Fibroblast of skin of left quadriceps (primary cell): ENCODE measurements at regions not wholly inside any gene's neighbourhood (a gene's known extent, or its start where the extent isn't known, plus 50 kb on each side); places are given as distances from the start of the nearest gene placed in this dataset.

Source experiments
- DNase-seq, 2 experiments: peaks; one replicate each; pipeline ENCODE4 v3.0.0-alpha.2; 2013; ENCODE audit warnings: low read depth in 2 of 2

DNA sequence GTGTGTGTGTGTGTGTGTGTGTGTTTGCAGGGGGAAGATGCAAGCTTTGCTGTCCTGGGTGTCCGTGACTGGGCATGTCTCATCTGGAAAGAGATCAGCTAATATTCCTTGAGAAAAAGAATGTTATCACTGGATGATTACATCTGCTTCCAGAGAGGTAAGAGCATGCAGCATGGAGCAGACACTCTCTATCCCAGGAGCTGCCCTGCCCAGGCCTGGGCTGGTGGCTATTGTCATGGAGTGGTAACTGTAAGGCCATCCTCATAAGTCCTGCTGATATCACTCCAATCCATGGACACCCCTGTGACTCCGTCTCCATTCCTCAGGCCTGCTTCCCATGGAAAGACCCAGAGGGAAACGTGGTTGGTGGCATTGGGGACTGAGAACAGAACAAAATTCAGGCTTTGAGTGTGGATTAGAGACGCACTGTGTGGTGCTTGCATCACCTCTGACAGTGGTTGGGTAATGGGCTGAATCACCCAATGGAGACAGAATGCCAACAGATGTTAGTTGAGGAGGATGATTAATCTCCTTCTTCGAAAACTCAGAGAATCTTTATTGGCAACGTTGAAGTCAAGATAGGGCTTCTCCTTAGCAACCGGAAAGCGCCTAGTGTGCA is 52.0 kb upstream of the KCNIP1 start:
- DNase-seq = peak; percentile 40 to 46

DNA sequence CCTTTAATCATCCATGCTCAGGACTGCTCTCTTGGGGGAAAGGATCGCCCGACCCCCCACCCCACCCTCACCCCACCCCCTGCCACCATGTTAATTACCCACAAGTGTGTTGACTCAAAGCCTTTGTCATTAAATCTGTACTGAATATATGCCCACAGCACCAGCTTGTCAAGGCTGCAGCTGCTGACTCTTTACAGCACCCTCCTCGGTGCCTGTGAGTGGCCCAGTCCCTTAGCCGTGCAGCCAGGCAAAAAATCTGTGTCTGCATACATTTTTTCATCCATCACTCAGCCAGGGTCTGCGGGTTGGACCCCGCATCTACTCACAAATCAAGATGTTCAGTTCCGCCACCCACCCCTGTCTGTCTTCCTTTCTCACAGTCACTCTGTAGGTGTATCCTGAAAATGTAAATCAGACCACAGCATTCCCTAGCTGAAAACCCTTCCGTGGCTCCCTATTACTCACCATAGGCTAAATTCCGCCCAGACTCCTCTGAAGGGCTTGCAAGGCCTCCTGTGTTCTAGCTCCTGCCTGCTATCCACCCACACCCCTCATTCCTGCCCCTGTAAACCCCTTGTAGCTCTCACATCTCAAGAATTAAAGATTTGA is 53.7 kb upstream of the KCNIP1 start:
- no peak for DNase-seq

DNA sequence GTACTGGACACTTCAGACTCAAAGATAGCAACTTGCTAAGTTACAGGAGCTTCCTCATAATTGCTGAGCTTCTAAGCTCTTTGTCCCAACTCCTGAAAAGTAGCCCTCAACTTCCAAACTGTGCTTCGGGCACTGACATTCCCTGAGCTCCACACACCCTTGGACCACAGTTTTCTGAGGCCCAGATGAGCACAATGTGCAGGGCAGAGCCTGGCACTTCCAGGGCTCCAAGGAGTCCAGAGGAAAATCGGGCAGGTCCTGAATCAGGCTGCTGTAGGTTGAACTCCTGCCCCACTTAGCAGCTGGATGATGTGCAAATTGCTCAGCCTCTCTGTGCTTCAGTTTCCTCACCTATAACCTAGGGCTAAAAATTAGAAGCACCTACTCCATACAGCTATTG is 54.6 kb upstream of the KCNIP1 start:
- DNase-seq = no peak

DNA sequence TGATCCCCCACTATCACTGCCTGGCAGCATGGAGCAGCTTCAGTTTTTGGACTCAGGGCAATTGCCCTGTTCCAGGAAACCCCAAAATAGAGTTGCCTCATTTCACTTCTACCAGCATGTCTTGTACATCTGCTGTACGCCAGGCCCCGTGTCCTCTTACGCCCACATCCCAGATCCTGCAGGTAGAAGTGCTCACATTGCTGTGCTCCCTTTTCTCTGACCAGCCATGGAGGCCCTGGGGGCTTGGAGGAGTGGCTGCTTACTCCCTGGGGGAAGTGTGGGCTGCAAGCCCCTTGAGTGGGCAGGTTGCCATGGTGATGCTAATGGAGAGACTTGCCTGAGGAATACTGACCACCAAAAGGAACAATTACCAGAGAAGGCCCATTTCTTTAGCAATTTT is 55.6 kb upstream of the KCNIP1 start:
- no peak for DNase-seq

DNA sequence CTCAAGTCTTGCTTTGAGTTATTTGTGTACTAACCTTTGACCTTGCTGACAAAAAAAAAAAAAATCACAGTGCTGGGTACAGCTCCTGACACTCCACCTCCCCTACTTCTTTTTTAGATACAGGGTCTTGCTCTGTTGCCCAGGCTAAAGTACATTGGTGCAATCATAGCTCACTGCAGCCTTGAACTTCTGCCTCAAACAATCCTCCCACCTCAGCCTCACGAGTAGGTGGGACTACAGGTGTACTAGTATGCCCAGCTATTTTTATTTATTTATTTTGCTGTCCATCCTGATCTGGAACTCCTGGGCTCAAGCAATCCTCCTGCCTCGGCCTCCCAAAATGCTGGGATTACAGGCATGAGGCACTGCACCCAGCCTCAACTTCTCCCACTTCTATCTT is 57.2 kb upstream of the KCNMB1 start:
- DNase-seq = no peak

DNA sequence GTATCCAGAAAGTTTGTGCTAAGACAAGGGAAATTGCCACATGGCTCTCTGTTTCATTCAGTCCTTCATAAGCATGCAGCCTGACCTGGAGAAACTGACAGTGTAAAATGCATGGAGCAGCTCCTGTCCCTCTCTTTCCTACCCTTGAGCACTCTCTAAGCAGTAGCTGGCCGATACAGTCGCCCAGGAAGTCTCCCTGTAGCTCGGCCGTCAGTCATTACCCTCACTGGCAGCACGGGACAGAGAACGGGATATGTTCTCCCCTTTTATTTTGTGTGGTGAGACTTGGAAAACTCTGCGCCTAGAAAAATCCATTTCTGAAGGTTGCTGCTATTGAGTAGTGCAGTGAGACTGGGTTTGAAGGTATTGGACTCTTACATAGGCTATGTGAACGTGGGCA is 56.8 kb upstream of the KCNMB1 start:
- no peak for DNase-seq

DNA sequence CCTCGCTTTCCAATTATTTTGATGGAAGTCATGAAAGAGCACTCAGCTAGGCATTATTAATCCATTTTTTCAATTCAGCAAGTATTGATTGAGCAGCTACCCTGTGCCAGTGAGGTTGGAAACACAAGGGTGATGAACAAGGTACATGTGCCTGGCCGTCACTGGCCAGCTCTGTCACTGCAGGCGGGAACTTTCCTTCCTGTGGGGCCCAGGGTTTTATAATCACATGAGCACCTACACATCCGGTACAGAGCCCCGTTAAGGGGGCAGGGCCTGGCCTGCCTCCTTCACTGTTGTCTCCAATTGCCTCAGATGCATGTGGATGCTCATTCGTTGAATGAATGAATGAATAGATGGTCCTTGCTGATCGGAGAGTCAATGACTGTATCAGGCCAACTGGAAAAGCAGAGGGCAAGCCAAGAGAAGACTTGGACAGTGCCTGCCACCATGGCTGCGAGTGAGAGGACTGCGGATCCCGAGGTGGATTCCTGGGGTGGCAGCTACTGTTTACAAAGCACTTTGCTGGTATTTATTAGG is 55.9 kb upstream of the KCNMB1 start:
- no peak for DNase-seq

DNA sequence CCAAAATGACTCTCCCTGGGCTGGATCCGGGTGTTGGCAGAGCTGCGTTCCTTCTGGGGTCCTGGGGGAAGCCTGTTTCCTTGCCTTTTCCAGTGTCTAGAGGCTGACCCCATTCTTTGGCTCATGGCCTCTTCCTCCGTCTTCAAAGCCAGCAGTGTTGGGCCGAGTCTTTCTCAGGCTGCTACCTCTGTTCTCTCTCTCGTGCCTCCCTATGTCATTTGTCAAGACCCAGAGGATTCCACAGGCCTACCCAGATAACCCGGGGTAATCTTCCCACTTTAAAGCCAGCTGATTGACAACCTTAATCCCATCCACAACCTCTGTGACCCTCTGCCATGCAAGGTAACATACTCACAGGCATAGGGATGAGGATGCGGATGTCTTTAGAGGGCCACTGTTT is 55.0 kb upstream of the KCNMB1 start:
- no peak for DNase-seq

DNA sequence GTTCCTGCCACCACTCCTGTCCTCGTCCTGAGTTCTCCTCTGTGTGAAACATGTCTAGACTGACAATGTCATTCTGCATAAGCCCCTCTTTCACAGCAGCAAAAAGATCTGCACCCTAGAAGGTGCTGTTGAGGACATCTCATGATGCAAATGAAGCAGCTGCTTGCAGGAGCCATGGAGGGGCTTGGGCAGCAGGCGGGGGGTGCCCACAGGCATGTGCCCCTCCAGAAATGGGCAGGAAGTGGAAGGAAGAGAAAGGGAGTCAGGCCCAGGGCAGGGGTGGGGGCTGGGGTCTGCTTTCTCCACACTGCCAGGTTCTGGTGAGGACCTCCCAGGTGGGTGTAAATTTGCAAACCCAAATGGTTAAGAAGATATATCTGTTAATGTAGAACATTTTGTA is 54.5 kb upstream of the KCNMB1 start:
- no peak for DNase-seq

DNA sequence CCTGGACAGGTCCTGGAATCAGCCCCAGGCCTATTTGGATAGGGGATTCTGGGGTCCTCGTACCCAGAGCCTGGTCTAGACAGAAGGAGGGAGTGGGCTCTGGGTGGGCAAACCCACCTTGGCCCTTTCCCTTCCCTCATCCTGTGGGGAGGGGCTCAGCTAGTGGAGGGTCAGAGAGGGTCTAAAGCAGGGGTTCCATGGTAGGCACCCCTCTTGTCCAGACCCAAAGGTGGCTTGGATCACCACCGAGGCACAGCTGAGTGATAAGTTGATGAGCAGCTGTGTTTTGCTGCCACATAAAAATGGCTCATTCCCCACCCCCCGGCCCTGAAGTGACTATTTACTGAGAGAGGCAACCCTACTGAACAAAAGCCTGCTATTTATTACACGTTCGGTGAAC is 53.8 kb upstream of the KCNMB1 start:
- DNase-seq = no peak

DNA sequence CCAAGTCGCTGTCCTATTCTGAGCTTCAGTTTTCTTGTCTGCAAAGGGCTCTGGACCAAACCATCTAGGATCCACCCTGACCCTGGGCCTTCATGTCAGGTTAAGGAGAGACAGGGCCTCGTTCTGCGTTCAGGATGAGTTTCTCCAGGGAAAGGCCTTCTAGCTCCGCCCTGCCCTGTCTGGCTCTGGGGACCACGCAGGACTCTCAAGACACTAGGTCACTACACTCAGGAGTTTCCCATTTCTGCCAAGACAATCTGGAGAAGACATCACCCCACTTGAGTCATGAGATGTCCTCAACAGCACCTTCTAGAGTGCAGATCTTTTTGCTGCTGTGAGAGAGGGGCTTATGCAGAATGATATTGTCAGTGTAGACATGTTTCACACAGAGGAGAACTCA is 53.2 kb upstream of the KCNMB1 start:
- DNase-seq = no peak

DNA sequence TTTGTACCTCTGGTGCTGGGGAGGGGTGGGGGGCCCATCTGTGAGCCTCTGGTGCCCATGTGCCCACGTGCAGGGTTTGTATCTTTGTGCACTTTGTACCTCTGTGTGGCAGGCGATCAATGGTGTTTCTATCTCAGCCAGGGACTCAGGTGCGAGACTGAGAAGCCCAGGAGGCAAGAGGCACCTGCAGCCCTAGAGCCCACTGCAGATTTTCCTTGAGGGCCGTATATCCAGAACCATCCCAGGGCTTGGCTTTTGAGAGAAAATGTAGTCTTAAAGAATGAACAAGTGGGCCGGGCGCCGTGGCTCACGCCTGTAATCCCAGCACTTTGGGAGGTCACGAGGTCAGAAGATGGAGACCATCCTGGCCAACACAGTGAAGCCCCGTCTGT is 52.2 kb upstream of the KCNMB1 start:
- DNase-seq = no peak

DNA sequence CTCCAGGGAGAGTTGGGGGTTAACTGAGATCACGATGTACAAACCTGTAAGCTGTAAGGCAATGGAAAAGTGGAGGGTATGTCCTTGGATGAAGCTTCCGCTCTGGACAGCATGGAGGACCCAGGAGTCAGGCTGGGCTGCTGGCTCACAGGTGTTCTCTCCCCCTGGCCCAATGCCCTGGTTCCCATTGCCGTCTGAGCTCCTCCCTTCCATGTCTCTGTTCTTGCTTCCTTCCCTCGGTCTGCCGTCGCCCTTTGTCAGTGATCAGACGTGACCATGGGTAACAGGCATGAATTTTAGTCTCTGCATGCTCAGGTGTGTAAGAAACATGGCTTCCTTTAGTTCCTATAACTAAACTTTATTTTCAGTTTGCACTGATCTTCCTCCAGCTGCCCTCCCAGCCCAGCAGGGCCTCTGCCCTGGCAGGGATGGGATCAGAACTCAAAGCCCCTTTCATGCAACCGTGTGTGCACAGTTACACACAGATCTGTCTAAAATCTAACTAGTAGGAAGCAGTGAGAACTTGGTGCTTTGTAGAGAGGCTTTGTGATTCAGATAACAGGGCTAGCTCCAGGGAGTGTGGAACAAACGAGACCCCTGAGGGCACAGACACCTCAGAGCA is 51.7 kb upstream of the KCNMB1 start:
- DNase-seq = no peak

DNA sequence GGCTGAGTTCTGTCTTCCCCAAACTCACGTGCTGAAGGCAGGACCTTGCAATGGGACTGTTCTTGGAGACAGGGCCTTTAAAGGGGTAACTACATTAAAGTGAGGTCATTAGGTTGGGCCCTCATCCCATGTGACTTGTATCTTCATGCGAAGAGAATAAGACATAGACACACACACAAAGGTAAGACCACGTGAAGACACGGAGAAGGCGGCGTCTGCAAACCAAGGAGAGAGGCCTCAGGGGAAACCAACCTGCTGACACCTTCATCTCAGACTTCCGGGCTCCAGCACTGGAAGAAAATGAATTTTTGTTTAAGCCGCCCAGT is 50.7 kb upstream of the KCNMB1 start:
- no peak for DNase-seq

DNA sequence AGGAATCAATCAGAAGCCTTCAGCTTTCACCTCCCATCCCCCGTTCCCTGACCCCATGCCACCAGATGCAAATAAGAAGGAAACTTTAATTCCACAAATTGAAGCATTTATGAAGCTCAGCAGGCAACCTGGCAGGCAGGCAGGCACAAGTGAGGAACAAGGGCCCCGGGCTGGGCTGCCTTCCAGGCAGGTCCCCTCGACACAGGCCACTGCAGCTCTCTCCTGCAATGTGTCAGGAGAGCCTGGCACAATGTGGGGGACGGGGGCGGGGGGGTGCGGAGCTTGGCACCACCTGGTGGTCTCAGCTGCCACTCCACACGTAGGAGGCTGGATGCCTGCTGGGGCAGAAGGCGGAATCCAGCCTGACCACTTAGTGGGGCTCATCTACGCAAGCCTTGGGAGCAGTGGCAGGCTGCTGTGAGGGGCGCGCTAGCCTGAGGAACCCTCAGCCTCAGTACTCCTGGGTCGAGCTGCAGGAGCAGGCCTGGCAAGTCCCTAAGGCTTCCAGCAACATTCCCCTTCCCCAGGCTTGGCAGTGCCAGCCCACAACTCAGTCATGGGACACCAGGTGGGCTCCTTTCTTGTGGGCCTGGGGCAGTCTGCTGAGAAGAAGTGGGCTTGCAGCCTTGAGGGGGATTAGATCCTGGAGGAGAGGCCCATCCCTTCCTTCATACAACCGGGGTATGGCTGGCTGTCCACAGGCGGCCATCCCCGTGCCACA is 50.2 kb upstream of the KCNMB1 start:
- DNase-seq = no peak
